GM21786 (cell line): ENCODE measurements at regions not wholly inside any gene's neighbourhood (a gene's known extent, or its start where the extent isn't known, plus 50 kb on each side); places are given as distances from the start of the nearest gene placed in this dataset.
"Not testable (repeated sequence)": the region's sequence is repeated elsewhere in the genome, so short reads cannot be mapped to it uniquely, and the experiment has no call there.

Experiments used
- ATAC-seq: cut with Tn5 transposase; IDR thresholded peaks from one replicate; pipeline ENCODE4 v1.9.1; 2021; ENCODE audit not compliant: unreplicated experiment

GRCh38 chr3:135539854-135540253 is 425.7 kb upstream of the PPP2R3A start:
- no peak for ATAC-seq

GRCh38 chr3:135549928-135550494 is 415.5 kb upstream of the PPP2R3A start:
- no peak for ATAC-seq

DNA sequence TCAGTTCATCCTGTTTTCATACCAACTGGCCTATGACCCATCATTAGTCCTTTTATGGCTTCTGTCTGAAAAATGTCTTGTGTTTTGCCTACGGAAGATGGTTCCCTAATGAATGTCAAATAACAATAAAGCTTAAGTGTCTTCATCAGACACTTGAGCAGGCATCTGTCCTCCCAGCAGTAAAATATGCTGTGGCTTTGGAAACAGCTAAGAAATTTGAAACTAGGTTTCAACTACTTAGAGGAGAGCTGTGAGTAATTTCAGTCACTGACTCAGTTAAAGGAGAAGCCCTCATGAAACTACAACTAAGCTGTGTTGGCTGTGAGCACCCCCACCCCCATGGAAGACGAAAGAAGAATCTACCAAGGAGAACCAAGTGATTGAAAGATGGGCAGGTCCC is 409.4 kb upstream of the PPP2R3A start:
- no peak for ATAC-seq

DNA sequence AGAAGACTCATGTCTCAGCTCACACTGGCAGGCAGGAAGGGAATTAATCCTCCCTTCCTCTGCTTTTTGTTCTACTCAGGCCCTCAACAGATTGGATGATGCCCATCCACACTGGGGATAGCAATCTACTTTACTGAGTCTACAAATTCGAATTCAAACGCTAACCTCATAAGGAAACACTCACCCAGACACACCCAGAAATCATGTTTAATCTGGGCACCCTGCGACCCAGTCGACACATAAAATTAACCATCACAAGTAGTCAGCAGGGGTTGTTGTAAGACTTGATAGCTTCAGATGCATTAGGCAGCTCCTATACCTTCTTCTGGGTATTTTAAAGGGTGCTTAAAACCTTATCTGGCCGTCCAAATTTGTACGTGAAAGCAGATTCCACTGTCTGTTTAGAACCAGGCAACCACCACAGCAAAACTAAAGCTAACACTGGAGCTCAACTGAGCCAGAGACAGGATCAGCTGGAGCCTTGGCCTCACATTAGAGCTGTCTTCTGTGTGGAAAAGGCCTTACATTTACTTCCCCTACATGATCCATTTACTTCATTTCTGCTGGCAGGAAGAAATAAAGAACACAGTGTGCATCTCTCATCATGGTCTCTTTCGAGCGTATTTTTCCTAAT is 407.3 kb upstream of the PPP2R3A start:
- ATAC-seq: no peak

- ATAC-seq: no peak
These were observed 406.6 kb upstream of the PPP2R3A start for GRCh38 chr3:135558906-135559305.

- ATAC-seq: no peak
These were observed 405.7 kb upstream of the PPP2R3A start for GRCh38 chr3:135559802-135560201.

DNA sequence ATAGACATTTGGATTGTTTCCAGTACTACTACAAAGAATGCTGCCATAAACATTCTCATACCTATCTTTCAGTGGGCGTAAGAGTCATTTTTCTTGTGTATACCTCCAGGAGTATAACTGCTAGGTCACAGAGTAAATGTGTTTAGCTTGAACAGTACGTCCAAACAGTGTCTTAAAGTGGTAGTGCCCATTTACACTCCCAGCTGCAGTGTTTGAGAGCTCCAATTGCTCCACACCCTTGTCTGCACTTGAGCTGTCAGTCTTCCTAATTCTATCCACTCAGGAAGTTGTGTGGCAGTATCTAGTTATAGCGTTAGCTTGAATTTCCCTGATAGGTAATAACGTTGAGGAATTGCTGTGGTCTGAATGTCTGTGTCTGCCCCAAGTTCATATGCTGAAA is 404.7 kb upstream of the PPP2R3A start:
- no peak for ATAC-seq

- no peak for ATAC-seq
These were observed 400.8 kb upstream of the PPP2R3A start for GRCh38 chr3:135564696-135565095.

DNA sequence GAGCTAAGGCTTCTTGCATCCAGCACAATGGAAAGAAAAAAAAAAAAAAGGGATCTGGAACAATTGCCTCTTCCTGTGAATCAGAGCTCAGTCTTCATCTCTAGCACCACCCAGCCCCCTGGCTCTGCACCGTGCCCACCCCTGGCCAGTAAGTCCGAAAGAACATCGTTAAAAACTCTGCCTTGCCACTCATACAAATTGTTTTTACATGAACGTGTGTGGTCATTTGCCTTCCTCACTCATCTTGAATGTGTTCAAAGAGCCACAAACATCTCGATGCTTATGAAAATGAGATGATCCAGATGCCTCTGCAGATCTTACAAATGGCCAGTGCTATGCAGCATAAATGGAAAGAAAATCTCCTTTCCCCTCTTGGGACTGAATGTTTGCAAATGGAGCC is 400.0 kb upstream of the PPP2R3A start:
- no peak for ATAC-seq

DNA sequence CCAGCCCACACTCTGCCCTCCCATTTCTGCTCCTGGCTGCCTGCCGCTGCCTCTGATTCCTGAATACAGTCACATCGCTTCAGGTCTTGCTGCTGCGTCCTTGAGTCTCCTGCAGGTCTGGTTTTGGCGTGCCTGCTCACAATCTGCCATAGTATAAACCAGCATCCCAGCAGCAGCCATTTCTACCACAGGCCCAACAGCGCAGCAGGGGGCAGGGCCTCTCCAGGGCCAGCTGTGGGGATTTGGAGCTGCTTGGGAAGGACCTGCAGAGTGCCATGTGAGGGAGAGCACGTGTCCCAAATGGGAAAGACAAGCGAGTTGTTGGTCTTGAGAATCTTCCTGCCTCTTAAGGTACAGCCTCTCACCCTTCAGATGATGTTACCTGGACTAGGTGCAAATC is 398.3 kb upstream of the PPP2R3A start:
- no peak for ATAC-seq

DNA sequence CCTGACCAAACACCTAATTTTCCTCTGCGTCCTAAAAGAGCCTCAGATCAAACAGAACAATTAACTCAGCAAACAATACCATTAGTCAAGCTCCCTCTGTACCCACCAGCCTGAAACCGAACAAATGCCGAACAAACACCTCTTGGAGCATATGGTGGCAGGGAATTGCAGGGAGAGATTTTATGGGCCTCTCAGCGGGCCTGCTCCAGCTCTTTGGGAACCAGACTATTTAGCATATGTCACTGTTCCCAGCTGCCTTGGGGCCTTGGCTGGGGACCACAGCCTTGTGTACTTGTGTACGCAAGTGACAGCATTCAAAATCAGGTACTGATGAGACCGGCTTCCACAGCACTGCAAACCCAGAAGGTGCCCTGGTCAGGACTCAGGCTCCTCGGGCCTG is 388.8 kb upstream of the PPP2R3A start:
- no peak for ATAC-seq

DNA sequence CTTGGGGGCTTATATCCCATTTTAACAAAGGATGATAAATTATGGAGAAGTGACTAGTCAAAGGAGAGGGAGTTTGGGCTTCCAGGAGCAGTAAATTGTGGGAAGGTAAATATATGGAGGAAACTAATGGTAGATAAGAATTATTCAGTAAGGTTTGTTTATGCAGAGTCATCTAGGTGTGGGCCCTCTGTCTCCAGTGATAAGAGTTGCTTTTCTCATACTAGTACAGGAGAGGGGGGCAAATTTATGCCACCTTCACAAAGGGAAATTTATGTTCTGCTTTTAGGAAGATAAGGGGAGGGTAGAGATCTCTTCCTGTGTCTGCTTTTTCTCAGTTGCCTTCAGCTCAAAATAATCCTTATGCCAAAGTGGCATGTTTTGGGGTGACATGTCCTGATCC is 383.7 kb upstream of the PPP2R3A start:
- no peak for ATAC-seq

GRCh38 chr3:135582800-135583199 is 382.7 kb upstream of the PPP2R3A start:
- ATAC-seq: no peak

GRCh38 chr3:135596563-135596962 is 369.0 kb upstream of the PPP2R3A start:
- no peak for ATAC-seq

DNA sequence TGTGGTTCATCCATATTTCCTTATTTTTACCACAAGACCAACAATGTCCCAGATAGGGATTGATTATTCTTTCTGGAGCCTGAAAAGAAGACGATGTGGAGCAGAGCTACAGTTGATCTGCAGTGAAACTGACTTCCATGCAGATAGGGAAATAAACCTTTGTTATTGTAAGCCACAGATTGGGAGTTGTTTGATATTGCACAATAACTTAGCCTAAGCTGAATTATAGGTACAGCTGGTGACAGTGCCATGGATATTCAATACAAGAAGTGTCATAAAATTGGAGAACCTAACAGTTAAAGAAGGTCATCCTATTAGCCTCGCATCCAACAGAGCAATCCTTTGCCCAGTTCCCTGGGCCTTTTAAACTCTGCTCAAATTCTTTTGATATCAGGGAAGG is 367.7 kb upstream of the PPP2R3A start:
- ATAC-seq: no peak

- ATAC-seq: no peak
These were observed 366.9 kb upstream of the PPP2R3A start for GRCh38 chr3:135598597-135598996.

DNA sequence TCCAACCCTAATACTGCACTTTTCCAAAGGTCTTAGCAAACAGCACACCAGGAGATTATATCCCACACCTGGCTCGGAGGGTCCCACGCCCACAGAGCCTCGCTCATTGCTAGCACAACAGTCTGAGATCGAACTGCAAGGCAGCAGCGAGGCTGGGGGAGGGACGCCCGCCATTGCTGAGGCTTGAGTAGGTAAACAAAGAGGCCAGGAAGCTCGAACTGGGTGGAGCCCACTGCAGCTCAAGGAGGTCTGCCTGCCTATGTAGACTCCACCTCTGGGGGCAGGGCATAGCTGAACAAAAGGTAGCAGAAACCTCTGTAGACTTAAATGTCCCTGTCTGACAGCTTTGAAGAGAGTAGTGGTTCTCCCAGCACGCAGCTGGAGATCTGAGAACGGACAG is 361.0 kb upstream of the PPP2R3A start:
- not testable (repeated sequence) for ATAC-seq

DNA sequence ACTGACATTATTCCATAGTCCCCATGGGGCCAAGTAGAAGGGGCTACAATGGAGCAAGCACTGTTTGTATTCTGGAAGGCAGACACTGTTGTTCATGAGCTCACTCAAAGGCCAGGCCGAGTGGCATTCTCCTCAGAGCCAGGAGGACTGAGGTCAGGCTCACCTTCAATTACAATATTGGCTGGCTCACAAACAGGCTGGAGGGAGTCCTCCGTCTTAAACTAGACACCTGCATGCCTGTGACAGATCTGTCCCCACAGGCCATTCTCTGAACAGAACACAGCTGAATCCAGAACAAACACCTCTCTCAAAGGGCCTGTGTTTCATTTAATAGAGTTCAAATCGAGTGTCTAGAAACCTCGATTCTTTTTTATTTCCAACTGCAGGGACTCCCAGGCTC is 347.4 kb upstream of the PPP2R3A start:
- ATAC-seq: no peak

GRCh38 chr3:135621184-135621920 is 344.2 kb upstream of the PPP2R3A start:
- ATAC-seq: no peak

GRCh38 chr3:135622215-135622614 is 343.3 kb upstream of the PPP2R3A start:
- ATAC-seq: no peak

- no peak for ATAC-seq
These were observed 342.9 kb upstream of the PPP2R3A start for GRCh38 chr3:135622656-135623055.

DNA sequence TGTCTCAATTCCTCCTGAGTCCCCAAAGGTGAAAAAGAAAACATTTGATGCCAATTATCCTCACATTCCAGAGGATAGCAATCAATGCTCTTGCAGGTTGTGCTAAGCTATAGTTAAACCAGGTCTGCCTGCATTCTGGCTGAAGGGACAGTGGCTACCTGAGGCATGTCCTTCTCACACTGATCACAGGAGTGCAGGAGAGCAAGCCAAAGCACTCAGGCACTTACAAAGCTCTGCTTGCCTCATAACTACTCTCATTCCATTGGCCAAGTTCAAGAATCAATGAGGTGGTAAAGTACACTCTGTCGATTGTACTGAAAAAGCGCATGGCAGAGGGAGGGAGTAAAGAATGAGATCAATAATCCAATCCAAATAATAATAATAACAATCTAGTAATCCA is 342.0 kb upstream of the PPP2R3A start:
- no peak for ATAC-seq

- ATAC-seq: no peak
These were observed 338.5 kb upstream of the PPP2R3A start for GRCh38 chr3:135627057-135627456.
